ENCODE measurements at regions not wholly inside any gene's neighbourhood (a gene's known extent, or its start where the extent isn't known, plus 50 kb on each side); places are given as distances from the start of the nearest gene placed in this dataset.

DNA sequence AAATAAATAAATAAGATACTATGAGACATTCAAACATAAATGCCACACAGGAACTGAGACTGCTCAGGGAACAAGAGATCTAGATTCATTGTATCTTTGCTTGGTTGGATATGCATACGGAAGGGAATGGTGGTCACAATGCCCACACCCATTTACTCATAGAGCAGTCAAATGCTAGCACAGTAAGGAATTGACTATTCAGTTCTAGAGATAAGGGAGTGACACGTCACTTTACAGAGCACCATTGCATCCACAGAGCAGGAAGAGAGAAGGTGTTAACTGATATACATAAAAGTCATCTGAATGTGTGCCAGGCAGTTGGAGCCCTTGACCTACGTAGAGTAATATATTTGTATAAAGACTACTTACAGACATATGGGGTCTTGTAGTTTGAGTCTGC lies 530.0 kb upstream of the NOVA1 start:
- TF ChIP-seq EZH2phosphoT487 (IDR thresholded peaks at IDR 0.05; ENCODE audit: insufficient read depth, low read depth) (no peak), EZH2 (IDR thresholded peaks at IDR 0.05; ENCODE audit: insufficient read depth, poor library complexity, severe bottlenecking) (no peak)
